ENCODE measurements at regions not wholly inside any gene's neighbourhood (a gene's known extent, or its start where the extent isn't known, plus 50 kb on each side); places are given as distances from the start of the nearest gene placed in this dataset.

- H3K4me1 ChIP-seq (ENCODE audit: control insufficient read depth, insufficient read depth, low read length) = no peaks in the 10 kb centered on the region
- no peaks in the 10 kb centered on the region for H3K79me2 ChIP-seq (ENCODE audit: control insufficient read depth, insufficient read depth, low read length)
- no peak for TF ChIP-seq NR2F1 (conservative IDR thresholded peaks at IDR 0.05)
- no peak for TF ChIP-seq ZZZ3 (IDR thresholded peaks at IDR 0.05; ENCODE audit: control insufficient read depth, insufficient read length, low read depth)
- TF ChIP-seq RAD51 (IDR thresholded peaks at IDR 0.05) = no peak
- no peak for TF ChIP-seq CEBPB (IDR thresholded peaks at IDR 0.05; ENCODE audit: borderline replicate concordance in 1 of 2, low read depth in 2 of 2, low read length in 2 of 2)
- TF ChIP-seq RB1 (IDR thresholded peaks at IDR 0.05; ENCODE audit: borderline replicate concordance) = no peak
- TF ChIP-seq STAT1 (conservative IDR thresholded peaks at IDR 0.05) = no peak
- no peak for TF ChIP-seq CBX3 (IDR thresholded peaks at IDR 0.05; ENCODE audit: borderline replicate concordance, low read depth)
- TF ChIP-seq IRF4 (IDR thresholded peaks at IDR 0.05; ENCODE audit: low read depth, low read length) = no peak
- TF ChIP-seq PRDM15 (CRISPR knock-in tag; IDR thresholded peaks at IDR 0.05) = no peak
- no peak for TF ChIP-seq PAX5 (IDR thresholded peaks at IDR 0.05; ENCODE audit: borderline replicate concordance, low read depth, low read length)
- no peak for TF ChIP-seq SKIL (IDR thresholded peaks at IDR 0.05; ENCODE audit: low read depth, poor library complexity, severe bottlenecking)
- no peak for TF ChIP-seq NFYB (IDR thresholded peaks at IDR 0.05; ENCODE audit: insufficient read depth, low read depth, low read length)
- H2AFZ ChIP-seq (ENCODE audit: control insufficient read depth, low read depth, low read length) = no peak overlapping the region
- H3K27ac ChIP-seq (ENCODE audit: control insufficient read depth, insufficient read depth) = no peak overlapping the region
- BruUV-seq (replicated peaks) = no TSS peak
- no peaks in the 10 kb centered on the region for H3K9me3 ChIP-seq (replicated peaks; ENCODE audit: control insufficient read depth, insufficient read depth, low read length)
- DNase-seq (ENCODE audit: low read depth, low spot score) = no peak
- H4K20me1 ChIP-seq (ENCODE audit: control insufficient read depth, insufficient read depth) = no peaks in the 10 kb centered on the region
- POLR2A ChIA-PET = no interaction called here
- in situ Hi-C loops (cut with MboI) (no loop called here), intact Hi-C loops (cut with micrococcal nuclease; ENCODE audit: unreplicated experiment) (no loop called here)
- FAIRE-seq = no peak
- H3K36me3 ChIP-seq (ENCODE audit: control insufficient read depth in 2 of 2, insufficient read depth in 2 of 2, low read length in 1 of 2) = no peaks in the 10 kb centered on the region
- H3K4me2 ChIP-seq (ENCODE audit: control insufficient read depth, insufficient read depth) = no peak overlapping the region
- ATAC-seq = no peak
- no peaks in the 10 kb centered on the region for H3K27me3 ChIP-seq (replicated peaks in 1 of 2; ENCODE audit: control insufficient read depth in 2 of 2, insufficient read depth in 2 of 2, low read length in 1 of 2)
- 0% methylated on average over 1 of the region's 1 CpG for WGBS (ENCODE audit: insufficient coverage, insufficient replicate concordance, low lambda C conversion rate, missing lambda C conversion rate)
- no peak overlapping the region for H3K9ac ChIP-seq (ENCODE audit: control insufficient read depth, insufficient read depth, low read length)
- H3K4me3 ChIP-seq = no peak overlapping the region
- SMC1A ChIA-PET (ENCODE audit: uncharacterized antibody, unreplicated experiment) = interaction anchor here (0.6 kb wide), 1 partner anchor 124 kb away, joined by 3 read pairs; no protein-coding TSS in a partner anchor
- CTCF ChIA-PET = interaction anchor here (0.9 kb wide), 1 partner anchor 125 kb away, joined by 3 read pairs; no protein-coding TSS in a partner anchor
- RAD21 ChIA-PET (ENCODE audit: unreplicated experiment) = no interaction called here
Observed at GRCh38 chr2:126358122-126358521, 297.8 kb upstream of the GYPC start.

All from GM12878 (cell line).